H1 (cell line): ENCODE measurements at regions not wholly inside any gene's neighbourhood (a gene's known extent, or its start where the extent isn't known, plus 50 kb on each side); places are given as distances from the start of the nearest gene placed in this dataset.

Source experiments
- BACH1 ChIP-seq: IDR thresholded peaks from 2 replicates; pipeline ENCODE4 v1.6.1; 2012; ENCODE audit warnings: low read length, improper control_type of control experiment
- BRCA1 ChIP-seq: IDR thresholded peaks from 2 replicates; pipeline ENCODE4 v1.6.1; 2012; ENCODE audit warnings: low read depth, low read length, improper control_type of control experiment
- CHD1 ChIP-seq: IDR thresholded peaks from 2 replicates; pipeline ENCODE4 v1.6.1; 2012; ENCODE audit warnings: low read depth, low read length, improper control_type of control experiment
- CHD7 ChIP-seq: fragments of 300-600 bp; sonication (generic); IDR thresholded peaks from 2 replicates; pipeline ENCODE4 v1.7.1; 2012; ENCODE audit warnings: low read length, moderate library complexity, mild to moderate bottlenecking, inconsistent platforms; ENCODE audit not compliant: insufficient replicate concordance
- CTCF ChIP-seq, 3 experiments: IDR thresholded peaks; 1 replicate in 2 of 3; 2 replicates in 1 of 3; pipeline versions ENCODE4 v1.5.1 to v1.6.1; 2011; ENCODE audit warnings: low read length in 3 of 3, mild to moderate bottlenecking in 3 of 3, inconsistent platforms in 2 of 3, low read depth in 1 of 3, moderate library complexity in 1 of 3; ENCODE audit not compliant: insufficient read depth in 1 of 3; ENCODE audit errors: control extremely low read depth in 1 of 3
- EP300 ChIP-seq, 2 experiments: IDR thresholded peaks; 1 replicate in 1 of 2; 2 replicates in 1 of 2; pipeline ENCODE4 v1.6.1; 2011 to 2012; ENCODE audit warnings: low read depth in 2 of 2, low read length in 2 of 2, mild to moderate bottlenecking in 2 of 2, borderline replicate concordance in 1 of 2, inconsistent platforms in 1 of 2, moderate library complexity in 1 of 2
- KDM4A ChIP-seq: IDR thresholded peaks from one replicate; pipeline ENCODE4 v1.7.1; 2012; ENCODE audit warnings: low read depth, mild to moderate bottlenecking, moderate library complexity, low read length, inconsistent platforms; ENCODE audit not compliant: severe bottlenecking
- KDM5A ChIP-seq: fragments of 200-600 bp; IDR thresholded peaks from 2 replicates; pipeline ENCODE4 v1.7.1; 2012; ENCODE audit warnings: mild to moderate bottlenecking, low read length, inconsistent platforms, mixed read lengths

- TF ChIP-seq CHD7 (no peak), KDM4A (no peak), CTCF (IDR thresholded peaks at IDR 0.05; ENCODE audit: control extremely low read depth in 1 of 3, insufficient read depth in 1 of 3, low read depth in 1 of 3, low read length in 3 of 3) (no peak), CHD1 (no peak), BACH1 (no peak), BRCA1 (no peak), EP300 (IDR thresholded peaks at IDR 0.05; ENCODE audit: borderline replicate concordance in 1 of 2, low read depth in 2 of 2, low read length in 2 of 2) (no peak), KDM5A (no peak)
These were observed 75.8 kb downstream of the DIO2 start (continued) for GRCh38 chr14:80135305-80136088.
